ENCODE measurements at regions not wholly inside any gene's neighbourhood (a gene's known extent, or its start where the extent isn't known, plus 50 kb on each side); places are given as distances from the start of the nearest gene placed in this dataset.

- no peak for DNase-seq (ENCODE audit: low read depth, low spot score)
Observed at GRCh38 chr12:88251798-88252197, 109.7 kb downstream of the TMTC3 start.

- DNase-seq (ENCODE audit: low read depth, low spot score) = no peak
Observed at GRCh38 chr12:88253371-88253978, 111.4 kb downstream of the TMTC3 start.

DNA sequence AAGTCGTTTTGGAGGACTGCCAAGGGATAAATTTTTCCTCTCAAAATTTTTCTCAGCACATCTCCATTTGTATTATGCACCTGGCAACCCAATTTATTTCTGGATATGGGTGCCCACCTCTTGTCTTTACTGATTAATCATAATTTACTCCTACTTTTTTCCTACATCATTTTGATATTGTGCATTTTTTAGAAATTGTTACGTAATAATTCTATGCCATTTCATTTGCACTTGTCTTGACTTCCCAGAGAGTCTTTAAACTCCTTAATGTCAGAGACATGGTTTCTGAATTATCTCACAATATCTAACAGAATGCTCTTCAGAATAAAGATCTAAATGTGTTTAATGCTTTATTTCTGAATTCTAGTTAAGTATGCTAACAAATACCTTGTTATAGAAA is 113.1 kb downstream of the TMTC3 start:
- no peak for DNase-seq (ENCODE audit: low read depth, low spot score)

- no peak for DNase-seq (ENCODE audit: low read depth, low spot score)
Observed at GRCh38 chr12:88255847-88256246, 113.7 kb downstream of the TMTC3 start.

DNA sequence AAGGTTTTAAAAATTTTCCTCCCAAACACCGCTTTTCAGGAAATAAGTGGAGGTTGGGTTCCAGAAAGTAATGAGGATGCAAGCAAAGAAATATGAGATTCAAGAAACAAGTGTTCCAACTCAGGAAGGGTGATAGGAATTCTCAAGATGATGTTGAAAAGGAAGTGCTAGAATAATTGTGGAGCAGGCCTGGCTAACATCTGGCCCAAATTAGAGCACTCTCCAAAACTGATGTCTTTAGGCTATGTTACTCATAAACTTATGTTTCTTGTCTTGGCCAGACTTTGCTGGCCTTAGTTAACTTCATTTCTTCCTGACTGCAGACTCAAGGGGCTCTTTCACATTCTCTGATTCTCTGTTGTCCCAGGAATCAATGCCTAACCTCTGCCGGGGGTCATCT is 116.3 kb downstream of the TMTC3 start:
- DNase-seq (ENCODE audit: low read depth, low spot score) = no peak

DNA sequence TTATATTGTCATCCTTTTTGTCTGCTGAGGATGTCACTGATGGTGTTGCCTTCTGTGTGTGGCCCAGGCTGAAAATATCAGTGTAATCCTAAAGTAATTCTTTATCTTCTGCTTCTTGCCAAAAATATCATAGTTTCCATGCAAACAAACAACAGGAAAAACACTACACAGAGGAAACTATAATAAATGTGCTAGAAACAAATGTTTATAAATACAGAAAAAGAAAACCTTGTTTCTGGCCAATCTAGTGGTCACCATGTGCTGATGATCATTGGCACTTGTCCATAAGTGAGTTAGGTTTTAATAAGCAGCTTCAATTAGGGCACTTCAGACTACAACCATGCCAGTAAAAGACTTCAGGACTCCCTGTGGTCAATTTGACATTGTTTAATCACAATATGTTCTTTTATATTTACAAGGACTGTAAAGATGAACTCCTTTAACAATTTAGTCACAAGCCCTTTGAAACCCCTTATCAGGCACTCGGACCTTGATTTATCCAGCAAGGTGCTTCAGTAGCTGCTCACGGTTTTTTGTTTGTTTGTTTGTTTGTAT is 124.8 kb downstream of the TMTC3 start:
- DNase-seq (ENCODE audit: low read depth, low spot score) = no peak

- no peak for DNase-seq (ENCODE audit: low read depth, low spot score)
Observed at GRCh38 chr12:88267630-88268029, 125.5 kb downstream of the TMTC3 start.

DNA sequence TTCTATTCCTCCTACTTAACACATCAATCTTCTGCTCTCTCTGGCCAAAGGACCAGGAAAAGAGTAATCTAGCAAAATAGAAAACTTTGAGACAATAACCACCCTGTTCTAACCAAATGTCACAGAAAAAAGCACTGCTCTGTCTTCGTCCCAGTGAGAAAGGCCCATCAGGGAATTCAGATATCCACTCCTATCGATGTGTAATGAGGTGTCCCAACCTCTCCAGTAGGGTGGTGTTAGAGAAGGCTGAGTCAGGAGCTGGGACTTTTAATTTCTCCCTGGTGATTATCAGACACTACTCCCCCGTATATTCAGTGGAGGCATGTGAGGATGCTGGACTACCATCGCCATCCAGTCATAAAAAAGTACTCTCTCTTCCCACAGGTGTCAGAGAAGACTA is 130.3 kb downstream of the TMTC3 start:
- DNase-seq (ENCODE audit: low read depth, low spot score) = no peak

DNA sequence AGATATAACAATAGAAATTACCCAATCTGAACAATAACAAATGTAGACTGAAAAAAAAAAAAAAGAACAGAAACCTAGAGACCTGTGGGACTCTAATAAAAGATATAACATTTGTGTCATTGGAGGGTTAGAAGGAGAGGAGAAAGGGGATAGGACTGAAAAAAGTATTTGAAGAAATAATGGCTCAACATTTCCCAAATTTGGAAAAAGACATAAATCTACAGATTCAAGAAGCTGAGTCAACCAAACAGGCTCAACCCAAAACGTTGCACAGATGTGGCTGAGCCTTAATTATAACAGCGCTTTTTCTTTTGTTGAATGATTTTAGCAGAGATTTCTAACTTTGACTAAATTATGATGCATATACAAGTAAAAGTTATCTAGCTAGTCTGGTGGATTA is 131.3 kb downstream of the TMTC3 start:
- DNase-seq (ENCODE audit: low read depth, low spot score) = no peak

GRCh38 chr12:88273875-88274274 is 131.8 kb downstream of the TMTC3 start:
- DNase-seq (ENCODE audit: low read depth, low spot score) = no peak

DNA sequence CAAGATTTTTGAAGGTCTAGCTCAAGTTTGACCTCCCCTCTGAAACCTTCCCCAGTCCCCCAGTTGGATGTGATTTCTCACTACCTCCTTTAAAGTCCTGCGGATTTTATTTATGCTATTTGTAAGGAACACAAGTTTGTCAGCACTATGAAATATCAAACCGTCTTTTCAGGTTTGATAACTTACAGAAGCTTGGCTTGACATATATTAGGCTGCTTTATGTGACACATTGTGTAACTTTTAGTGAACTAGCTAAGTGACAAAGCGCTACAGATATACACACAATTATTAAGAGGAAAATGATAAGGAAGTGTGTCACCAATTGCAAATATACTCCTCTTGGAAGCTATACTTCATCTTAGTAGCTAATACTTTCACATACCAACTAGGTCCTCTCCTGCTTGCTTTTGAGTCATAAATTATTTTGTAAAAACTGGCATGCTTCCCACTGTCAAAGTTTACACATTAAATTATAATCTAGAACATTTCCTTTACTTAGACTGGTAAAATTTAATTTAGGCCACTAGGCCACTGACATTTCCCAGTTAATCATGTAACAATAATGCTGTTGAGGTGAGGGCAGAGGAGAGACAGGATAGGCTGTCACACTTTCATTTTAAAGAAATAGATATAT is 149.5 kb downstream of the TMTC3 start:
- no peak for DNase-seq (ENCODE audit: low read depth, low spot score)

DNA sequence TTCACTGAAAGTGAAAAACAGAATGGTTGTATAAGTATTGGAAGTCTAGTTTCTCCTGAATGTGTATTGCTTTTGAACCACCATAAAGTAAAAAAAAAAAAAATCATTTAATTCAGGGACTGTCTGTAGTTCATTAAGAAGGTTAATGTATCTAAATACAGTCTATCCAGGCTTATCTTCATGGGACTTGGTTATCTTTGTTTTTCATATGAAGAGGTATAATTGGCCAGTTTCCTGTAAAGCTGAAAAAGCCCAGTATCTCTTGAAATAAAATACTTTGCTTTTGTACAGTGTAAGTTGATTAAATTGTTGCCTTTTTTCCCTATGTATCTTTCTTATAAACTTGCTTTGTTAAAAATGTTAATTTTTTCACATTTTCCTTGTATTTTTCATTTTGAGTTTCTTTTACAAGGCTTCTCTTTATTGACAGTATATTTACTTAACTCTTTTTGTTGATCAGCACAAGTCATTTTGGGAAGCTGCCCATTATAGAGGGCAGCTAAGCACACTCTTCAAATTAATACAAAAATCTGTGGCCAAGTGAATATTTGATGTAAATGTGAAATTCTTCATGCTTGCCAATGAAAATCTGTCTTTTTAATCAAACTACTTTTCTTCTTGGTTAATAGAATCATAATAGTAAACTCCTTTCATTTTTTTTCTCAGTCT is 156.0 kb downstream of the TMTC3 start:
- DNase-seq (ENCODE audit: low read depth, low spot score) = no peak

- DNase-seq (ENCODE audit: low read depth, low spot score) = no peak
Observed at GRCh38 chr12:88298761-88299242, 156.7 kb downstream of the TMTC3 start.

- peak; percentile 32 for DNase-seq (ENCODE audit: low read depth, low spot score)
Observed at GRCh38 chr12:88299567-88300101, 157.5 kb downstream of the TMTC3 start.

DNA sequence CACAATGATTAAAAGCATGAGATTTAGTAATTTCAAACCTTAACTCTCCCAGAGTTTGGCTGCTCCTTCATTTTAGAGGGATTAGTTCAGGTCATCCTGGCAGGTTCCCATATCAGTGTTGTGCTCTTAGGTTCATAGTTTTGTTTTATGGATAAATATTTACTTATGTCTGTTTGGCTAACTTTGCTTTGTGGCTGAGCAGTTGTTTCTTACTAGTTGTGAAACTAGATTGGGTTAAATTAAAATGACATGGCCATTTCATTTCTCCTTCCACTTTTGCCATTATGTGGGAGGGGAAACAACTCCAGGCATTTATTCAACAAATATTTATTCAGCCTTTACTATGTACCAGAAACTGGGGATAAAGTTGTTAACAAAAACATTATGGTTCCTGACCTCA is 158.8 kb downstream of the TMTC3 start:
- DNase-seq (ENCODE audit: low read depth, low spot score) = no peak

- no peak for DNase-seq (ENCODE audit: low read depth, low spot score)
Observed at GRCh38 chr12:88303335-88303734, 161.2 kb downstream of the TMTC3 start.

DNA sequence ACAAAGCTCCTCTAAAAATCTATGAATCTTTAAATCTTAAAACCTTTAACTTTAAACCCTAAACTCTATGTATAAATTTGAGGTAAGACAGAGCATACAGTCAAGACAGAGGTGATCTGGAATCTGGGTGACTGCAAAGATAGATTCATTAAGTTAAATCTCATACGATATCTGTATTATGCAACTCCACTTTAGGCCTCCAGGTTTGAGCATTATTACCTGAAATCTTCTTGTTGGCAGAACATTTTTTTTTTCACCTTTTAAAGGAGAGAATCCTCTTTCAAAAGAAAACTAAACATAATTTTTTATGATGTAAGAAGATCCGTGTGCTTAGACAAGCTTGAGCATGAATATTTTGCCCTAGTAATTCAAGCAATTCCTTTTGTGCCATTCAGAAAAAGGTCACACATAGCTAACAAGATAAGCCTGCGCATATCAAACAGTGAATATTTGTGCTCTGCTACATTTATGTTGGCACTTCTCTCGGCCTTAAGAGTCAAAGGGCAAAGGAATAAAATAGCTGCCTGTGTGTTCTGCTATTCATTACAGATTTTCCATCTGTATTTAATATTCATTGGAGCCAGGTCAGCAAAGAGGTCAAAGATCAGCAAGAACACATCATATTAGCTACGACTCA is 163.3 kb downstream of the TMTC3 start:
- DNase-seq (ENCODE audit: low read depth, low spot score) = no peak

DNA sequence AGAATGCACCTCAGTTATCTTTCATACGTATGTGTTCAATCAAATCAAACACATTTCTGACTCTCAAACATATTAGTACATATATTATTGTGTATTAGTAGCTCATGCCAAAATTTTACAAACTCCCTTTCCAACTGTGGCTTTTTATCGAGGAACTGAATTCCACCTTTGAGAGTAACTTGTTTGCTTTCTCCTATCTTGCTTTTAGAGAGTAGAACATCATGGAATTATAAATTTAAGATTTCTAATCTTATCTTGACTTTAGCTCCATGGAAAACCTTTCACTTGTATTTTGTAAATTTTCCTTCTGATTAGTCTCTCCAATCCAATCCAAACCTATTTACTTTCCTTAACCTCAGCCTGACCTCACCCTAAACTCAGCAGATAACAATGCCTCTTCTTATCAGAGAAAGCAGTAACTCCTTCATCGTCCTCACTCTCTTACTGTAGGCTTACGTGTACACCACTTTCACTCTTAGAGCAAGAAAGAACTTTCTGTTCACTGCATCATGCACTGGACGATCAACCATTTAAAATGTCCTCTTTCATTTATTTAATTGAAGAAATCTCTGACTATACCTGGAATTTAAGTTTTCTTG is 164.5 kb downstream of the TMTC3 start:
- DNase-seq (ENCODE audit: low read depth, low spot score) = no peak

GRCh38 chr12:88307961-88308360 is 165.9 kb downstream of the TMTC3 start:
- DNase-seq (ENCODE audit: low read depth, low spot score) = no peak

DNA sequence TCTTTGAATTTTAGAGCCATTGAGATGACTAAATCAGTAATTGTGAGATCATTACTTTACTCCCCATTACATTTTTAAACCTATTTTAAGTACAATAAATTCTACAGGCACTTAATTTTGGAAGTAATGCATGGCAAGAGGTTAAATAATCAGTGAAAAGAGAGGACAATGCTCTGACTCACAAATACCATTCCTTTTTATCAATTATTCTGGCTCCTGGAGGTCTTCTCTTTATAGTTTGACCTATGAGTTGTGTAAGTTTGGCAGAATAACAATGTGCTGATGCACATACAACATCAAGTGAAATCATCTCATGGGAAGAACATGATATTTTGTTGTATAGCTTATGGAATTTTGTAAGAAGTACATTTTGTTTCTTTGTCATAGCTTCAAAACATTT is 166.7 kb downstream of the TMTC3 start:
- DNase-seq (ENCODE audit: low read depth, low spot score) = peak; percentile 32

GRCh38 chr12:88309546-88309945 is 167.4 kb downstream of the TMTC3 start:
- DNase-seq (ENCODE audit: low read depth, low spot score) = no peak

- DNase-seq (ENCODE audit: low read depth, low spot score) = peak; percentile 49
Observed at GRCh38 chr12:88310069-88310468, 168.0 kb downstream of the TMTC3 start.

Measured in smooth muscle cell of the brain vasculature (primary cell).